D721Med (cell line): ENCODE measurements at regions not wholly inside any gene's neighbourhood (a gene's known extent, or its start where the extent isn't known, plus 50 kb on each side); places are given as distances from the start of the nearest gene placed in this dataset.

ENCODE experiments used
- DNase-seq: peaks from one replicate; pipeline ENCODE4 v3.0.0; 2011; ENCODE audit warnings: low spot score; ENCODE audit not compliant: insufficient read length
- FAIRE-seq: peaks from 2 replicates; lab custom pipeline; 2011; peaks lifted over from hg19 to GRCh38; lab: Jason Lieb, UNC
- CTCF ChIP-seq: IDR thresholded peaks from 2 replicates; pipeline ENCODE4 v1.5.1; 2012; ENCODE audit warnings: mild to moderate bottlenecking, control low read depth; ENCODE audit not compliant: insufficient read depth; ENCODE audit errors: missing control alignments

- FAIRE-seq (no peak), DNase-seq (no peak)
- no peak for TF ChIP-seq CTCF
These were observed 56.2 kb upstream of the APC start for GRCh38 chr5:112681481-112681908.

GRCh38 chr5:112682621-112683061 lies 55.0 kb upstream of the APC start:
- DNase-seq (no peak), FAIRE-seq (no peak)
- no peak for TF ChIP-seq CTCF

- TF ChIP-seq CTCF = no peak
- DNase-seq (no peak), FAIRE-seq (no peak)
These were observed 53.6 kb upstream of the APC start for GRCh38 chr5:112684121-112684520.

GRCh38 chr5:112684737-112685136 lies 52.9 kb upstream of the APC start:
- DNase-seq = no peak
- TF ChIP-seq CTCF = no peak
- no peak for FAIRE-seq

DNA sequence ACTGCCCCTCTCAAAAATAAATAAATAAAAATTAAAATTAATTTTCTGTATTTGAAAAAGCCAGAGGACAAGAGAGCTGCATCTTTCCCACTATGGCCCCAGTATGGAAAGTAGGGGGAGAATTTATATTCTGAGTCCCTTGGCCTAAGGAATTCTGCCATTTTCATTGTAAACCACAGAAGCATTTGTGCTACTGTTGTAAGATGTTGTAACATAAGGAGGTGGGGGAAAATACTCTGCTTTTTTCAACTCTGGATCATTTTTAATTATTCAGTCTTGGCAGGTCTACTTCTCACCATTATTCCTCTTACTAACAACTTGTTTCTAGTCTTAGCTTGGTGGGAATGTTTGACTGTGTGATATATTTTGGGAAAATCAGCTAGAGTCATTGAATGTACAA lies 52.3 kb upstream of the APC start:
- FAIRE-seq = no peak

DNA sequence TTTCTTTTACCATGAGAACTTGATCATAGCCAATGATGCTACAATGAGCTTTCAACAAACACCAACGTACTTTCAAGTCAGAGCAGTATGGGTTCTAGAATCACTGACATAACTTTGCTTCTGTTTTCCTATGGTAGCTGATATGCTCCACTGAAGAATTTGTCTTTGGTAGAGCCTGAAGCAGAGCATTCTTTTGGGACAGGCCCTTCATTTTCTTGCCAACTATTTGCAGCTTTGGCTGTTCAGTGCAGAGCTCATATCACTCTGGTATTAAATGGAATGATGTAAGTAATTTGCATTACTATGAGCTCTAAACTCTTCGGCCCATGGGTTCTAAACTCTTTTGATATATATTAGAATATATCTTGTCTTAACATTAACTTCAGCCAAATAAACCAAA lies 51.8 kb upstream of the APC start:
- no peak for FAIRE-seq
- no peak for DNase-seq
- no peak for TF ChIP-seq CTCF

More for the DNA sequence above, 52.3 kb upstream of the APC start:
- no peak for DNase-seq
- TF ChIP-seq CTCF = no peak

DNA sequence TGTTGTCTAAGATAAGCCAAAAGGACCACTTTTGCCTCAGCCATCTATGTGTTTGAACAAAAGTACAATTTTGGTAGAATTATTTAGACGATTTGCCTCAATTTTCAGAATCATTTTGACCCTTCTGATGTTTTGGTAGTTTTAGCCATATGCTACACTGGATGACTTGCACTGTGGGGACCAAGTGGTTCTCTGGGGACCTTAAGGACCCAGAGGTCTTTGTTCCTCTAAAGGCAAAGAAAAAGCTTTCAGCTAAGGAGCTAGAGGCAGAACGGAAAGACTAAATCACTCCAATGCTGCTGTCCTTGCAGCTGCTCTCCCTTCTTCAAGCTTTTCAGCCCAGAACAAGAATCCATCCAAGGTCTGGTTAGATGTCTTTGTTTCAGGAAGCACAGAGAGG lies 51.0 kb upstream of the APC start:
- no peak for TF ChIP-seq CTCF
- FAIRE-seq (no peak), DNase-seq (no peak)
